Liver (tissue), 8 donors: ENCODE measurements at regions not wholly inside any gene's neighbourhood (a gene's known extent, or its start where the extent isn't known, plus 50 kb on each side); places are given as distances from the start of the nearest gene placed in this dataset.

Experiments
- DNase-seq: peaks from one replicate; pipeline ENCODE4 v3.0.0-alpha.2; 2017; ENCODE audit warnings: low spot score
- H3K27ac ChIP-seq, 2 donors: one replicate each; pipeline ENCODE4 v1.7.0; 2013; ENCODE audit warnings: inconsistent platforms in 2 of 2, low read length in 2 of 2, control low read depth in 1 of 2, low read depth in 1 of 2, mild to moderate bottlenecking in 1 of 2
- H3K27me3 ChIP-seq, 4 donors: one replicate each; pipeline versions ENCODE4 v1.6.1 to v1.7.0; 2013; ENCODE audit warnings: low read length in 3 of 4, inconsistent platforms in 1 of 4, mild to moderate bottlenecking in 1 of 4, moderate library complexity in 1 of 4; ENCODE audit not compliant: control insufficient read depth in 4 of 4, insufficient read depth in 4 of 4
- H3K36me3 ChIP-seq, 4 donors: one replicate each; pipeline versions ENCODE4 v1.6.1 to v1.7.0; 2013; ENCODE audit warnings: low read length in 3 of 4, mild to moderate bottlenecking in 3 of 4, low read depth in 1 of 4, moderate library complexity in 1 of 4; ENCODE audit not compliant: control insufficient read depth in 4 of 4, insufficient read depth in 3 of 4
- H3K4me1 ChIP-seq, 4 donors: one replicate each; pipeline versions ENCODE4 v1.6.1 to v1.7.0; 2013; ENCODE audit warnings: low read length in 3 of 4, mild to moderate bottlenecking in 3 of 4, moderate library complexity in 1 of 4; ENCODE audit not compliant: control insufficient read depth in 4 of 4, insufficient read depth in 4 of 4
- H3K4me3 ChIP-seq, 3 donors: one replicate each; pipeline versions ENCODE4 v1.6.1 to v1.7.0; 2013; ENCODE audit warnings: low read length in 3 of 3, control low read depth in 1 of 3, low read depth in 1 of 3, mild to moderate bottlenecking in 1 of 3
- H3K9ac ChIP-seq, 2 donors: one replicate each; pipeline ENCODE4 v1.7.0; 2013; ENCODE audit warnings: low read length in 2 of 2, mild to moderate bottlenecking in 2 of 2, moderate library complexity in 2 of 2, control low read depth in 1 of 2, low read depth in 1 of 2
- H3K9me3 ChIP-seq, 4 donors: one replicate each; pipeline versions ENCODE4 v1.6.1 to v1.7.0; 2013; ENCODE audit warnings: low read length in 3 of 4; ENCODE audit not compliant: control insufficient read depth in 4 of 4
- EGR1 ChIP-seq, 2 donors: IDR thresholded peaks; 2 replicates each; pipeline ENCODE4 v1.6.1; 2016 to 2018; ENCODE audit warnings: antibody characterized with exemption in 2 of 2, low read depth in 2 of 2
- FOXA1 ChIP-seq: IDR thresholded peaks from 2 replicates; pipeline ENCODE4 v1.6.1; 2016; ENCODE audit warnings: antibody characterized with exemption
- HNF4A ChIP-seq, 2 donors: conservative IDR thresholded peaks; 2 replicates each; pipeline ENCODE4 v1.6.1; 2016; ENCODE audit warnings: antibody characterized with exemption in 2 of 2, mild to moderate bottlenecking in 2 of 2
- HNF4G ChIP-seq: IDR thresholded peaks from 2 replicates; pipeline ENCODE4 v1.6.1; 2016; ENCODE audit warnings: antibody characterized with exemption
- JUND ChIP-seq, 2 donors: IDR thresholded peaks; 2 replicates each; pipeline ENCODE4 v1.6.1; 2016; ENCODE audit warnings: antibody characterized with exemption in 2 of 2
- MAX ChIP-seq: IDR thresholded peaks from 2 replicates; pipeline ENCODE4 v1.6.1; 2016; ENCODE audit warnings: antibody characterized with exemption
- RAD21 ChIP-seq, 2 donors: IDR thresholded peaks; 2 replicates each; pipeline ENCODE4 v1.6.1; 2016; ENCODE audit warnings: antibody characterized with exemption in 2 of 2, mild to moderate bottlenecking in 2 of 2
- RXRA ChIP-seq, 2 donors: IDR thresholded peaks; 2 replicates each; pipeline ENCODE4 v1.6.1; 2017 to 2018; ENCODE audit warnings: antibody characterized with exemption in 2 of 2, mild to moderate bottlenecking in 1 of 2
- SP1 ChIP-seq: IDR thresholded peaks from 2 replicates; pipeline ENCODE4 v1.6.1; 2018; ENCODE audit warnings: antibody characterized with exemption, mild to moderate bottlenecking
- YY1 ChIP-seq: IDR thresholded peaks from 2 replicates; pipeline ENCODE4 v1.6.1; 2016; ENCODE audit warnings: antibody characterized with exemption, mild to moderate bottlenecking
- ZBTB33 ChIP-seq: IDR thresholded peaks from 2 replicates; pipeline ENCODE4 v1.6.1; 2016; ENCODE audit warnings: antibody characterized with exemption
- WGBS: extraction: QIAGEN DNeasy Blood & Tissue Kit; methylation state at CpG from one replicate; pipeline ENCODE4 v1.1.7; 2013; 5-methylcytosine and 5-hydroxymethylcytosine counted together
- TF ChIP-seq, protein P1 (sequence below): fragments of 150-350 bp; IDR thresholded peaks from 2 replicates; pipeline ENCODE4 v1.5.1; 2017; ENCODE audit warnings: improper control_type of control experiment, low read depth, low read length; ENCODE audit not compliant: missing input control
- TF ChIP-seq, protein P2 (sequence below): IDR thresholded peaks from 2 replicates; pipeline ENCODE4 v1.6.1; 2016; ENCODE audit warnings: antibody characterized with exemption, mild to moderate bottlenecking
- TF ChIP-seq, protein P3 (sequence below): IDR thresholded peaks from 2 replicates; pipeline ENCODE4 v1.6.1; 2016; ENCODE audit warnings: antibody characterized with exemption
- donor health status: healthy.
- donor health status: healthy.
- donor health status: healthy.
- donor health status: healthy.
- donor health status: healthy.

DNA sequence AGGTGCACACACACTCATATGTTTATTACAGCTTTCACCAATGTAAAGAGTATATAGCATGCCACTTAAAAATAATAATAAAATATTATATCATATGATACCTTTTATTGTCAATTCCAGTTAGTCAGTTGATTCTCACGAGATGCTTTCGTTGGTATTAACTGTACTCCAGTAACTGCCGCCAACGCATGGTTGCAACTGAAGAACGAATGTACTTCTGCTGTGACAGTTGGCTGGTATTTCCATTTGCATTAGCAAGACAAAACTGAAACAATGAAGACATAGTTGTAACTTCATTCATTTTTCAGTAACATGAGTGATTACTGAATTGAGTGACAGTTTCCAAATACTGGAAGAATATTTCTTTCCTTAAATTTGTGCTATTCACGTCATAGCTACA lies 70.5 kb upstream of the PRKCQ start:
- no peak for DNase-seq
- Histone ChIP-seq H3K27ac (no peak overlapping the region), H3K4me3 (no peak overlapping the region), H3K9ac (no peak overlapping the region), H3K36me3 (no peaks in the 10 kb centered on the region), H3K4me1 (no peaks in the 10 kb centered on the region), H3K9me3 (no peaks in the 10 kb centered on the region), H3K27me3 (peaks cover 0 to 9% (median 5%) of the 10 kb centered on the region in 4 donors)
- TF ChIP-seq JUND (IDR thresholded peaks at IDR 0.05): no peak
- TF ChIP-seq, protein P1, sequence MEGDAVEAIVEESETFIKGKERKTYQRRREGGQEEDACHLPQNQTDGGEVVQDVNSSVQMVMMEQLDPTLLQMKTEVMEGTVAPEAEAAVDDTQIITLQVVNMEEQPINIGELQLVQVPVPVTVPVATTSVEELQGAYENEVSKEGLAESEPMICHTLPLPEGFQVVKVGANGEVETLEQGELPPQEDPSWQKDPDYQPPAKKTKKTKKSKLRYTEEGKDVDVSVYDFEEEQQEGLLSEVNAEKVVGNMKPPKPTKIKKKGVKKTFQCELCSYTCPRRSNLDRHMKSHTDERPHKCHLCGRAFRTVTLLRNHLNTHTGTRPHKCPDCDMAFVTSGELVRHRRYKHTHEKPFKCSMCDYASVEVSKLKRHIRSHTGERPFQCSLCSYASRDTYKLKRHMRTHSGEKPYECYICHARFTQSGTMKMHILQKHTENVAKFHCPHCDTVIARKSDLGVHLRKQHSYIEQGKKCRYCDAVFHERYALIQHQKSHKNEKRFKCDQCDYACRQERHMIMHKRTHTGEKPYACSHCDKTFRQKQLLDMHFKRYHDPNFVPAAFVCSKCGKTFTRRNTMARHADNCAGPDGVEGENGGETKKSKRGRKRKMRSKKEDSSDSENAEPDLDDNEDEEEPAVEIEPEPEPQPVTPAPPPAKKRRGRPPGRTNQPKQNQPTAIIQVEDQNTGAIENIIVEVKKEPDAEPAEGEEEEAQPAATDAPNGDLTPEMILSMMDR: no peak
- no peak for TF ChIP-seq YY1
- no peak for TF ChIP-seq RXRA (IDR thresholded peaks at IDR 0.05)
- TF ChIP-seq MAX: no peak
- no peak for TF ChIP-seq SP1
- 81% methylated on average over 6 of the region's 6 CpGs for WGBS

DNA sequence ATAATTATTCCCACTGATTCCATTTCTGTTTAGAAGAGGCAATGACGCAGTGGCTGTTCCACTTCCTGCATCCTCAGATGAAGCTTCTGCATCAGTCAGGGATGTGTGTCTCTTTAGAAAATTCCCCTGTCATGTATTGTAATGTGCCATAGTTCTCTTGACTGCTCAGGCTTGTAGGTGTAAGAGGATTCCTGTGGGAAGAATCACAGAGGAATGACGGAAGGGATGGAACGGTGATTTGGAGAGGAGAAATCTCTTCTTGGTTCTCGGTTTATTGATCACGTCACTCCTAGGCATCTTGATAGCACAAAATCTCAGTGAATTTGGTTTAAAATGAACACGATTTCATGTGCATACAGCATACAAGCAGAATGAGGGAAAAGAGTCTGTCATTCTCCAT lies 69.8 kb upstream of the PRKCQ start:
- Histone ChIP-seq H3K4me3 (no peak overlapping the region), H3K9me3 (no peaks in the 10 kb centered on the region), H3K27me3 (peaks cover 0 to 9% (median 4%) of the 10 kb centered on the region in 4 donors), H3K4me1 (no peaks in the 10 kb centered on the region), H3K27ac (no peak overlapping the region), H3K36me3 (no peaks in the 10 kb centered on the region), H3K9ac (no peak overlapping the region)
- 69% methylated on average over 6 of the region's 6 CpGs for WGBS
- DNase-seq: no peak
- no peak for TF ChIP-seq MAX
- TF ChIP-seq FOXA1: no peak

DNA sequence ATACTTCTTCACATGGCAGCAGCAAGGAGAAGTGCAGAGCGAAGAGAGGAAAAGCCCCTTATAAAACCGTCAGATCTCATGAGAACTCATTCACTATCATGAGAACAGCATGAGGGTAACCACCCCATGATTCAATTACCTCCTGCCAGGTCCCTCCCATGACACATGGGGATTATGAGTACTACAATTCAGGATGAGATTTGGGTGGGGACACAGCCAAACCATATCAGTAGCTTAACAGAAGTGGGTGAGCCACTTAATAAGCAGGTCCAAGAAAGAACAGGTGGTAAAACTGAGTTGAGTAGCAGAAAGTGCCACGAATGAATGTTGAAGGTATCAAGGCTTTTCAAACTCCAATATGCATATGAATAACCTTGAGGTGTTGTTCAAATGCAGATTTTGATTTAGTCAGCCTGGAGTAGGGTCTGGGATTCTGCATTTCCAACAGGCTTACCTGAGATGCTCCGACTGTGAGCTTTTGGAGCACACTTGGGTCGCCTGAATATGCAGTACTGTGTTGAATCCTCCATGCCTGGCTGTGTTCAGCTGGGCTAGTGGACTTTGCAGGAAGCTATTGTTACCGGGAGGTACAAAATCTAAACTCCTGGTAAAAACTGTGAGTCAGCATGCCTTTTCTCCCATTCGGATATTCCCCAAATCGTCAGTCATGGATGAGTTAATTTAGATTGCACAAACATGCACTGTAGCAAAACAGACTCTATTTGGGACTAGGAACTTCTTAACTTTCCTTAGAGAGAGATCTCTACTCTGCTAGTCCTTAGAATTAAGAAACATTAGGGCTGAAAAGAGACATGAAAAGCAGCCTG lies 69.0 kb upstream of the PRKCQ start:
- Histone ChIP-seq H3K4me1 (no peaks in the 10 kb centered on the region), H3K36me3 (no peaks in the 10 kb centered on the region), H3K4me3 (no peak overlapping the region), H3K27ac (no peak overlapping the region), H3K9me3 (no peaks in the 10 kb centered on the region), H3K27me3 (peaks cover 0 to 7% (median 4%) of the 10 kb centered on the region in 4 donors), H3K9ac (no peak overlapping the region)
- TF ChIP-seq YY1 (no peak), EGR1 (IDR thresholded peaks at IDR 0.05; ENCODE audit: low read depth in 2 of 2) (no peak), RAD21 (IDR thresholded peaks at IDR 0.05) (no peak), ZBTB33 (no peak), SP1 (no peak), HNF4A (conservative IDR thresholded peaks at IDR 0.05) (no peak), HNF4G (no peak), FOXA1 (no peak), JUND (IDR thresholded peaks at IDR 0.05) (no peak)
- TF ChIP-seq, protein P2, sequence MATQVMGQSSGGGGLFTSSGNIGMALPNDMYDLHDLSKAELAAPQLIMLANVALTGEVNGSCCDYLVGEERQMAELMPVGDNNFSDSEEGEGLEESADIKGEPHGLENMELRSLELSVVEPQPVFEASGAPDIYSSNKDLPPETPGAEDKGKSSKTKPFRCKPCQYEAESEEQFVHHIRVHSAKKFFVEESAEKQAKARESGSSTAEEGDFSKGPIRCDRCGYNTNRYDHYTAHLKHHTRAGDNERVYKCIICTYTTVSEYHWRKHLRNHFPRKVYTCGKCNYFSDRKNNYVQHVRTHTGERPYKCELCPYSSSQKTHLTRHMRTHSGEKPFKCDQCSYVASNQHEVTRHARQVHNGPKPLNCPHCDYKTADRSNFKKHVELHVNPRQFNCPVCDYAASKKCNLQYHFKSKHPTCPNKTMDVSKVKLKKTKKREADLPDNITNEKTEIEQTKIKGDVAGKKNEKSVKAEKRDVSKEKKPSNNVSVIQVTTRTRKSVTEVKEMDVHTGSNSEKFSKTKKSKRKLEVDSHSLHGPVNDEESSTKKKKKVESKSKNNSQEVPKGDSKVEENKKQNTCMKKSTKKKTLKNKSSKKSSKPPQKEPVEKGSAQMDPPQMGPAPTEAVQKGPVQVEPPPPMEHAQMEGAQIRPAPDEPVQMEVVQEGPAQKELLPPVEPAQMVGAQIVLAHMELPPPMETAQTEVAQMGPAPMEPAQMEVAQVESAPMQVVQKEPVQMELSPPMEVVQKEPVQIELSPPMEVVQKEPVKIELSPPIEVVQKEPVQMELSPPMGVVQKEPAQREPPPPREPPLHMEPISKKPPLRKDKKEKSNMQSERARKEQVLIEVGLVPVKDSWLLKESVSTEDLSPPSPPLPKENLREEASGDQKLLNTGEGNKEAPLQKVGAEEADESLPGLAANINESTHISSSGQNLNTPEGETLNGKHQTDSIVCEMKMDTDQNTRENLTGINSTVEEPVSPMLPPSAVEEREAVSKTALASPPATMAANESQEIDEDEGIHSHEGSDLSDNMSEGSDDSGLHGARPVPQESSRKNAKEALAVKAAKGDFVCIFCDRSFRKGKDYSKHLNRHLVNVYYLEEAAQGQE: no peak
- TF ChIP-seq, protein P3, sequence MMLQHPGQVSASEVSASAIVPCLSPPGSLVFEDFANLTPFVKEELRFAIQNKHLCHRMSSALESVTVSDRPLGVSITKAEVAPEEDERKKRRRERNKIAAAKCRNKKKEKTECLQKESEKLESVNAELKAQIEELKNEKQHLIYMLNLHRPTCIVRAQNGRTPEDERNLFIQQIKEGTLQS: no peak
- no peak for DNase-seq
- 47% methylated on average over 8 of the region's 8 CpGs for WGBS
